ENCODE measurements at regions not wholly inside any gene's neighbourhood (a gene's known extent, or its start where the extent isn't known, plus 50 kb on each side); places are given as distances from the start of the nearest gene placed in this dataset.

DNA sequence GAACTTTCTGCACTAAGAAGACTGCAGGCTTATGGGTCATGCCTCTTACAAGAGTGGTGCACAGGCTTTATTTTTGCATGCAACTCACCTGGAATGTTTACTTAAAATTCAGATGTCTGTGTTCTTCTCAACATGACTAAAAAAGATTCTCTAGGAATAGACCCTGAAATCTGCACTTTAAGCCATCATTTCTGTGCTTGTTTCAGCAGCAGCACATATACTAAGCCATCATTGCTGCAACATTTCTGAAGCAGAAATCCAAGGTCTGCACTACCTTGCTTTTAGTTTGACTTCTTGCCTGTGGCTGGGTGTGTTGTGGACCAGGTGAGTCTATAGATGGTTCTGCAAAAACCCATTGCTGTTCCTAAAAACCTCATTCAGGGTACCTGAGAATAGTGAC lies 156.8 kb downstream of the CEP120 start:
- SMC1A ChIA-PET (ENCODE audit: uncharacterized antibody, unreplicated experiment) = no interaction called here
- CTCF ChIA-PET = no interaction called here
- no peak overlapping the region for H3K27ac ChIP-seq (ENCODE audit: control insufficient read depth, insufficient read depth)
- intact Hi-C loops (cut with micrococcal nuclease; ENCODE audit: unreplicated experiment) = no loop called here
- H3K27me3 ChIP-seq (replicated peaks in 1 of 2; ENCODE audit: control insufficient read depth in 2 of 2, insufficient read depth in 2 of 2, low read length in 1 of 2) = no peaks in the 10 kb centered on the region
- H4K20me1 ChIP-seq (ENCODE audit: control insufficient read depth, insufficient read depth) = no peaks in the 10 kb centered on the region
- no peaks in the 10 kb centered on the region for H3K4me1 ChIP-seq (ENCODE audit: control insufficient read depth, insufficient read depth, low read length)
- no peaks in the 10 kb centered on the region for H3K79me2 ChIP-seq (ENCODE audit: control insufficient read depth, insufficient read depth, low read length)
- TF ChIP-seq CBFB (IDR thresholded peaks at IDR 0.05; ENCODE audit: low read depth) (no peak), CHD4 (IDR thresholded peaks at IDR 0.05) (no peak), HDAC6 (IDR thresholded peaks at IDR 0.05; ENCODE audit: unreplicated experiment) (no peak), DPF2 (IDR thresholded peaks at IDR 0.05) (no peak), POU2F2 (IDR thresholded peaks at IDR 0.05; ENCODE audit: borderline replicate concordance, low read depth, low read length) (no peak), ZNF207 (IDR thresholded peaks at IDR 0.05; ENCODE audit: borderline replicate concordance) (no peak), HCFC1 (IDR thresholded peaks at IDR 0.05; ENCODE audit: low read length) (no peak), TCF7 (IDR thresholded peaks at IDR 0.05; ENCODE audit: borderline replicate concordance) (no peak), ASH2L (IDR thresholded peaks at IDR 0.05; ENCODE audit: borderline replicate concordance, low read depth) (no peak), RELA (IDR thresholded peaks at IDR 0.05; ENCODE audit: borderline replicate concordance, partially characterized antibody) (no peak), ZNF24 (IDR thresholded peaks at IDR 0.05) (no peak)
- TF ChIP-seq, protein P1, sequence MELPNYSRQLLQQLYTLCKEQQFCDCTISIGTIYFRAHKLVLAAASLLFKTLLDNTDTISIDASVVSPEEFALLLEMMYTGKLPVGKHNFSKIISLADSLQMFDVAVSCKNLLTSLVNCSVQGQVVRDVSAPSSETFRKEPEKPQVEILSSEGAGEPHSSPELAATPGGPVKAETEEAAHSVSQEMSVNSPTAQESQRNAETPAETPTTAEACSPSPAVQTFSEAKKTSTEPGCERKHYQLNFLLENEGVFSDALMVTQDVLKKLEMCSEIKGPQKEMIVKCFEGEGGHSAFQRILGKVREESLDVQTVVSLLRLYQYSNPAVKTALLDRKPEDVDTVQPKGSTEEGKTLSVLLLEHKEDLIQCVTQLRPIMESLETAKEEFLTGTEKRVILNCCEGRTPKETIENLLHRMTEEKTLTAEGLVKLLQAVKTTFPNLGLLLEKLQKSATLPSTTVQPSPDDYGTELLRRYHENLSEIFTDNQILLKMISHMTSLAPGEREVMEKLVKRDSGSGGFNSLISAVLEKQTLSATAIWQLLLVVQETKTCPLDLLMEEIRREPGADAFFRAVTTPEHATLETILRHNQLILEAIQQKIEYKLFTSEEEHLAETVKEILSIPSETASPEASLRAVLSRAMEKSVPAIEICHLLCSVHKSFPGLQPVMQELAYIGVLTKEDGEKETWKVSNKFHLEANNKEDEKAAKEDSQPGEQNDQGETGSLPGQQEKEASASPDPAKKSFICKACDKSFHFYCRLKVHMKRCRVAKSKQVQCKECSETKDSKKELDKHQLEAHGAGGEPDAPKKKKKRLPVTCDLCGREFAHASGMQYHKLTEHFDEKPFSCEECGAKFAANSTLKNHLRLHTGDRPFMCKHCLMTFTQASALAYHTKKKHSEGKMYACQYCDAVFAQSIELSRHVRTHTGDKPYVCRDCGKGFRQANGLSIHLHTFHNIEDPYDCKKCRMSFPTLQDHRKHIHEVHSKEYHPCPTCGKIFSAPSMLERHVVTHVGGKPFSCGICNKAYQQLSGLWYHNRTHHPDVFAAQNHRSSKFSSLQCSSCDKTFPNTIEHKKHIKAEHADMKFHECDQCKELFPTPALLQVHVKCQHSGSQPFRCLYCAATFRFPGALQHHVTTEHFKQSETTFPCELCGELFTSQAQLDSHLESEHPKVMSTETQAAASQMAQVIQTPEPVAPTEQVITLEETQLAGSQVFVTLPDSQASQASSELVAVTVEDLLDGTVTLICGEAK (IDR thresholded peaks at IDR 0.05; ENCODE audit: borderline replicate concordance) = no peak
- TF ChIP-seq, protein P2, sequence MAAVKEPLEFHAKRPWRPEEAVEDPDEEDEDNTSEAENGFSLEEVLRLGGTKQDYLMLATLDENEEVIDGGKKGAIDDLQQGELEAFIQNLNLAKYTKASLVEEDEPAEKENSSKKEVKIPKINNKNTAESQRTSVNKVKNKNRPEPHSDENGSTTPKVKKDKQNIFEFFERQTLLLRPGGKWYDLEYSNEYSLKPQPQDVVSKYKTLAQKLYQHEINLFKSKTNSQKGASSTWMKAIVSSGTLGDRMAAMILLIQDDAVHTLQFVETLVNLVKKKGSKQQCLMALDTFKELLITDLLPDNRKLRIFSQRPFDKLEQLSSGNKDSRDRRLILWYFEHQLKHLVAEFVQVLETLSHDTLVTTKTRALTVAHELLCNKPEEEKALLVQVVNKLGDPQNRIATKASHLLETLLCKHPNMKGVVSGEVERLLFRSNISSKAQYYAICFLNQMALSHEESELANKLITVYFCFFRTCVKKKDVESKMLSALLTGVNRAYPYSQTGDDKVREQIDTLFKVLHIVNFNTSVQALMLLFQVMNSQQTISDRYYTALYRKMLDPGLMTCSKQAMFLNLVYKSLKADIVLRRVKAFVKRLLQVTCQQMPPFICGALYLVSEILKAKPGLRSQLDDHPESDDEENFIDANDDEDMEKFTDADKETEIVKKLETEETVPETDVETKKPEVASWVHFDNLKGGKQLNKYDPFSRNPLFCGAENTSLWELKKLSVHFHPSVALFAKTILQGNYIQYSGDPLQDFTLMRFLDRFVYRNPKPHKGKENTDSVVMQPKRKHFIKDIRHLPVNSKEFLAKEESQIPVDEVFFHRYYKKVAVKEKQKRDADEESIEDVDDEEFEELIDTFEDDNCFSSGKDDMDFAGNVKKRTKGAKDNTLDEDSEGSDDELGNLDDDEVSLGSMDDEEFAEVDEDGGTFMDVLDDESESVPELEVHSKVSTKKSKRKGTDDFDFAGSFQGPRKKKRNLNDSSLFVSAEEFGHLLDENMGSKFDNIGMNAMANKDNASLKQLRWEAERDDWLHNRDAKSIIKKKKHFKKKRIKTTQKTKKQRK (IDR thresholded peaks at IDR 0.05; ENCODE audit: low read depth, low read length) = no peak
- TF ChIP-seq, protein P3, sequence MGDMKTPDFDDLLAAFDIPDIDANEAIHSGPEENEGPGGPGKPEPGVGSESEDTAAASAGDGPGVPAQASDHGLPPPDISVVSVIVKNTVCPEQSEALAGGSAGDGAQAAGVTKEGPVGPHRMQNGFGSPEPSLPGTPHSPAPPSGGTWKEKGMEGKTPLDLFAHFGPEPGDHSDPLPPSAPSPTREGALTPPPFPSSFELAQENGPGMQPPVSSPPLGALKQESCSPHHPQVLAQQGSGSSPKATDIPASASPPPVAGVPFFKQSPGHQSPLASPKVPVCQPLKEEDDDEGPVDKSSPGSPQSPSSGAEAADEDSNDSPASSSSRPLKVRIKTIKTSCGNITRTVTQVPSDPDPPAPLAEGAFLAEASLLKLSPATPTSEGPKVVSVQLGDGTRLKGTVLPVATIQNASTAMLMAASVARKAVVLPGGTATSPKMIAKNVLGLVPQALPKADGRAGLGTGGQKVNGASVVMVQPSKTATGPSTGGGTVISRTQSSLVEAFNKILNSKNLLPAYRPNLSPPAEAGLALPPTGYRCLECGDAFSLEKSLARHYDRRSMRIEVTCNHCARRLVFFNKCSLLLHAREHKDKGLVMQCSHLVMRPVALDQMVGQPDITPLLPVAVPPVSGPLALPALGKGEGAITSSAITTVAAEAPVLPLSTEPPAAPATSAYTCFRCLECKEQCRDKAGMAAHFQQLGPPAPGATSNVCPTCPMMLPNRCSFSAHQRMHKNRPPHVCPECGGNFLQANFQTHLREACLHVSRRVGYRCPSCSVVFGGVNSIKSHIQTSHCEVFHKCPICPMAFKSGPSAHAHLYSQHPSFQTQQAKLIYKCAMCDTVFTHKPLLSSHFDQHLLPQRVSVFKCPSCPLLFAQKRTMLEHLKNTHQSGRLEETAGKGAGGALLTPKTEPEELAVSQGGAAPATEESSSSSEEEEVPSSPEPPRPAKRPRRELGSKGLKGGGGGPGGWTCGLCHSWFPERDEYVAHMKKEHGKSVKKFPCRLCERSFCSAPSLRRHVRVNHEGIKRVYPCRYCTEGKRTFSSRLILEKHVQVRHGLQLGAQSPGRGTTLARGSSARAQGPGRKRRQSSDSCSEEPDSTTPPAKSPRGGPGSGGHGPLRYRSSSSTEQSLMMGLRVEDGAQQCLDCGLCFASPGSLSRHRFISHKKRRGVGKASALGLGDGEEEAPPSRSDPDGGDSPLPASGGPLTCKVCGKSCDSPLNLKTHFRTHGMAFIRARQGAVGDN (IDR thresholded peaks at IDR 0.05) = no peak
- TF ChIP-seq, protein P4, sequence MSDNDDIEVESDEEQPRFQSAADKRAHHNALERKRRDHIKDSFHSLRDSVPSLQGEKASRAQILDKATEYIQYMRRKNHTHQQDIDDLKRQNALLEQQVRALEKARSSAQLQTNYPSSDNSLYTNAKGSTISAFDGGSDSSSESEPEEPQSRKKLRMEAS (IDR thresholded peaks at IDR 0.05; ENCODE audit: low read depth, low read length) = no peak
- H3K9ac ChIP-seq (ENCODE audit: control insufficient read depth, insufficient read depth, low read length) = no peak overlapping the region
- in situ Hi-C loops (cut with MboI) = no loop called here
- no TSS peak for BruUV-seq (replicated peaks)
- no peak overlapping the region for H3K4me3 ChIP-seq
- no peaks in the 10 kb centered on the region for H3K36me3 ChIP-seq (ENCODE audit: control insufficient read depth in 2 of 2, insufficient read depth in 2 of 2, low read length in 1 of 2)
- H3K9me3 ChIP-seq (replicated peaks; ENCODE audit: control insufficient read depth, insufficient read depth, low read length) = no peaks in the 10 kb centered on the region
- no peak overlapping the region for H2AFZ ChIP-seq (ENCODE audit: control insufficient read depth, low read depth, low read length)
- POLR2A ChIA-PET = no interaction called here
- no peak for DNase-seq (ENCODE audit: low read depth, low spot score)
- RAD21 ChIA-PET (ENCODE audit: unreplicated experiment) = no interaction called here
- H3K4me2 ChIP-seq (ENCODE audit: control insufficient read depth, insufficient read depth) = no peak overlapping the region
- no peak for FAIRE-seq
- no peak for ATAC-seq

Measured in GM12878 (cell line).